Suppressor macrophage treated with lipopolysaccharide for 1 hour (primary cell): ENCODE measurements at regions not wholly inside any gene's neighbourhood (a gene's known extent, or its start where the extent isn't known, plus 50 kb on each side); places are given as distances from the start of the nearest gene placed in this dataset.

Source experiments
- DNase-seq, 3 donors: peaks; one replicate each; pipeline ENCODE4 v3.0.0-alpha.2; 2020 to 2022

DNA sequence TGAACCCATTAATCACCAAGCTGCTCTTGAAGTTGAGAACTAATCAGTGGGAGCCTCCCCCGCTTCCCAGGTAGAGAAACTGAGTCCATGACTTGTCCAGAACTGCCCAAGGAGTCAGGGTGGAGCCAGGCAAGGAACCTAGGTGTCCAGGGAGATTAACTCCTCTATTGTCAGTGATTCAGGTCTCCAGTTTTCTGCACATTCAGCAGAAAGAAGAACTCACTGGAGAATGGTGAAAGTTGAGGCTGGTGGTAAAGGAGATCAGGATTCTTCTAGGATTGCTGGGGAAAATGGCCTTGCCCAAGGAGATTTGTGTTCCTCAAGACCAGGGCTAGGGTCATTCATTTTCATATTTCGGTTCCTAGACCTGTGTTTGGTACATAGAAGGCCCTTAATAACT, 87.2 kb upstream of the CISTR start:
- no peak for DNase-seq

DNA sequence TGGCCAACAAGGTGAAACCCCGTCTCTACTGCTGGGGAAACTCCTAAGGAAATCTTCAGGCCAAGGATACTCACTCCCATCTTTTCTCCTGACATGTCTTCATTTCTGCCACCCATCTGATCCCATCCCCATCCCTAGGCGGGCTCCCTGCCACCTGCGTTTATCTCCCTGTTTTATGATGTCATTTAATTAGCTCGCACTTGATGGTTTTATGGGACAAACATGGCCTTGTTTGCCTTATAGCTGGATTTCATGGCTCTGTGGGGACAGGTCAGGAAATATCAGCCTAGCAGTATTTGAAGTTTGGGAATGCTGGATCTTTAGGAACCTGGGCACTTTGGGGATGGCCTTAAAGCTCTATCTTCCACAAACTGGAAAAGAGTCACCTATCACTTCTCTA, 88.5 kb upstream of the CISTR start:
- DNase-seq, result no peak

DNA sequence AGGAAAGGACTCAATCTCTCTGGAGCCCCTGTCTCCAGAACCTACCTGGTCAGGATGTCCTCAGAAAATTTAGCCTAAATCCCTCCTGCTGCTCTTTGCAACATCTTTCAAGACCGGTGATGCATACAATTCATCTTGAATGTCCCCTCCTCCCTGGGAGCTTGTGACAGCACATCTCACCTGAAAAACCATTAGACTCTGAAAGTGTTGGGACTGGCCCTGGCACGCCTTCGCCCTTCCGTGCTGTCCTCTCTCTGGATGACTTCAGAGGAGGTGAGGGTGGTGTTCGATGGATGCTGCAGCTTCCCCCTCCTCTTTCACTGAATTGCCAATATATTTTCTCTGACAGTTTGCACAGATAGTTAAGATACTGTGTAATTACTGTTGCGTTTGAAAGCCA, 90.9 kb upstream of the CISTR start:
- no peak for DNase-seq

DNA sequence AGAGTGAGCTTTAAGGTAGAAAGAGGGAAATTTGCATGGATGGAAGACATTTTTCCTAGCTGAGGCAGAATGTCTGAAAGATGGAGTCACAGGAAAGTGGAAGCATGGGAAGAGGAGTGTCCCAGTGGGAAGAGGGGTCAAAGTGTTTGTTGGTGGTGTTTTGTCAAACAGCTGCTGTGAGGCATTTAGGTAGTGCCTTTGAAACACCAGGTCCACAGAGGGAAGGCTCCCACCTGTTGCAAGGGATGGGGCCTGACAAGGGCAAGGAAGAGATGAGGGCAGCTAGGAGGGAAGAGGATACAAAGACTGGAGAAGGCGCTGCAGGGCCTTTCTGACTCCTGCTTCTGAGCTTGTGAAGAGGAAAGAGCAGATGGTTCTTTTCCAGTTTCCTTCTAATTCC, 91.8 kb upstream of the CISTR start:
- DNase-seq, result no peak

DNA sequence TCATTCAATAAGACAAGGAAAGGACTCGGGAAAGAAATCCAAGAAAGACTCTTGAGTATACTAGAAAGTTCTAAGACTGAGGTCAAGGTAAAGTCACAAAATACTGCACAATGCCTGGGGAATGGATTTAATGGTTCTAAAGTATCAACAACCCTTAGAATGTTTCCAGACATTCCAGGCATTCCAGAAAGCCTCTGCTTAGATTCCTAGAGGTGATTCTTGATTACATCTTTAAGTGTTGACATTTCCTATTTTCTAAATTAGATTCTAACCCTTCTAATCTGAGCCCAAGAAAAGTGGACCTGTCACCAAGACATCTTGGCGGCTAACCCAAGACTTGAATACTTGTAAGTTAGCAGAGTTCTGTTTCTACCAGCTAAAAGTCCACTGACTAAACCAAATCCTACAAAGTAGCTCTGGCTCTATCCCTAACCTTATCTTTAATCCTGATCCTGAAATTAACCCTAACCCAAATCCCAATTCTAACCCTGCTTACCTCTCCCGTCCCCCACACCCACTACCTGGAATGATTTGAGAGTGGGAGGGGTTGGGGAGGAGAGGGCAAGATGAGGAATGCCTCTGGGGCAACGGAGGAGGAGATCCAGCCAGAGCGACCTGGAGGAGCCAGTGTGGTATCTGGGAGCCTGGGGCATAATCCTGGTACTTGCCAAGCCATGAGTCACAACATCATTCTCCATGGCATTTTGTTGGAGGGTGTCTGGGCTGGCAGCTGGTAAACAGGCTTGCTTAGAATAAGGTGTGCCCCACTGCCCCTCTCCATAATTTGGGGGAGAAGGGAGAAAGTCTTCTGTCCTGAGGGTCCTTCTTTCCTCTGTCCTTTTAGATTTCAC, 93.4 kb upstream of the HOXC13 start:
- DNase-seq, result no peak

DNA sequence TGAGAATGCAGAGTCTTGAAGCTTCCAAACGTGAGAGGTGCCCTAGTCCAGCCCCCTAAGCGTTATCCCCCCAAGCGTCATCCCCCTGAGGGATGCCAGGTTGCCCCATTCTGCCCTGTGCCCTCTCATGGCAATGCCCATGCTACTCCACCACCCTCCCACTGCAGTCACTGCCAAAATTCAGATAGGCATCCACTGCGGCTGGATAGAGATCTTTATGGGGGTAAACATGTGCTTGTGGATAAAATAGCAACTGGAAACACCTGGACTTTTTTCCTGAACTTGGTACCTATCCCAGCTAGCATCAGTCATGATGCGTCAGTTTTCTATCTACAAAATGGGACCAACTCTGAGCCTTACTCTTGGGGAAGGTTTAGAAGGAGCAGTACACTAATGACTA, 92.7 kb upstream of the HOXC13 start:
- no peak for DNase-seq

DNA sequence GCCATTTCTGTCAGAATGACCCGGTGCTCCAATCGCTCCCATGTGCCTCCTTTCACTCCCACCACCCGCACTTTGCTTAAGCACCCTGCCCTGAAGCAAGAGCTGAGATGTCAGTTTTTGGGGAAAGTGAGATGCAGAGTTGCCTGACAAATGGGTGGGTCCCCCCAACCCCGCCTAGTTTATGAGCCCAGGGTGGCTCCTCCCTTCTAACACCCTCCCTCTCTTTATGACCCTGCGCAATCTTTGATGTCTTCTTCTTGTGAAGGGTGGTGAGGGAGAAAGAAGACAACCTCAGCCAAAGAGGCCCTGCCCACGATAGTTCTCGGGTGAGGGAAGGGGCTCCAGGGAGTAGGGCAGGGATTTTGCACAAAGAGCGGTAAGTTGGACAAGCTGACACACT, 89.5 kb upstream of the HOXC13 start:
- DNase-seq, result no peak

DNA sequence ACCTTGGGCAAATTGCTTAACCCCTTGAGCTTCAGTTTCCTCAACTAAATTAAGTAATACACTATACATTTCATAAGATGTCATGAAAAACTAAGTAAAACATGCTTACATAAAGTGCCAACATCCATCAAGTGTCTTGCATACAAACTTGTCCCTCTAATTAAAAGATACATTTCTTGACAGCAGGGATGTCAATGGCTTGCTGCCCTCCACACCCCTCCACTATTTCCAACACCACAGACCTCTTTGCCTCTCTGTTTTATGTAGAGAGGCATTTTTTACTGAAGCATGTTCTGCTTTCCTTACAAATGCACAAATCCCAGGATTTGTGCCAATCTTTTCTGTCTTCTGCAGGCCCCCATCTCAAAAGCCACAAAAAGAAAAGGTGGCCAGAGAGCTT, 89.0 kb upstream of the HOXC13 start:
- DNase-seq, result no peak

DNA sequence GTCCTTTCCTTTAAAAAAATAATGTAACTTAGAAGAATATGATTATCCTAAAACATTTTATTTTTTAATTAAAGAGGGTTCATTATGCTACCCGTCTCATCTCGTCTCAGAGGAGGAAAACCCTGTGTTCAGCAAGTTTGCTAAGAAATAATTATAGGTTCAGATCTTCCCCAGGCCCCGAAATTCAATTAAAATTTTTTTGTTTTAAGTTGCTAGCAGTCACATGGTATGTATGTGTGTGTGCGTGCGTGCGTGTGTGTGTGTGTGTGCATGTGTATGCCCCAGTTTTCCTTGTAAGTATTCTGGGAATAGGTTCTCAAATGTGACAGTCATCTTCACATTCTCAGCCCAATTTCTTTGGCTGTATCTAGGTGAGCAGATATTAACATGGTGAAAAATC, 86.6 kb upstream of the HOXC13 start:
- no peak for DNase-seq

DNA sequence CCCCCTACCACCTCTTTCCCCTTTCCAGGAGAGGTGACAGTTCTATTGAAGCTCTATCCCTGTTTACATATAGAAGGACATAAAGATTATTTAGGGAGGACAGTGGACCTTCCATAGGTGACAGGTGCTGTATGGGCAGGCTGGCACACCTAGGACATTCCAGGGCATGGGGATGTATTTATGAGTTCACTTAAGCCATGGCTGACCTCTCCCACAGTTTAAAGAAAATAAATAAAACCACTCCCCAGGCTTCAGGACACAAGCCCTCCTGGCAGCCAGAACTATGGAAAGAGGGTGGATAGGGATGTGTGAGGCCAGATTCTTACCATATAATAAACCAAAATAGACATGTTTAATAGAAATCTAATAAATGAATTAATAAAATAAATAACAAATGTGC, 85.6 kb upstream of the HOXC13 start:
- no peak for DNase-seq

DNA sequence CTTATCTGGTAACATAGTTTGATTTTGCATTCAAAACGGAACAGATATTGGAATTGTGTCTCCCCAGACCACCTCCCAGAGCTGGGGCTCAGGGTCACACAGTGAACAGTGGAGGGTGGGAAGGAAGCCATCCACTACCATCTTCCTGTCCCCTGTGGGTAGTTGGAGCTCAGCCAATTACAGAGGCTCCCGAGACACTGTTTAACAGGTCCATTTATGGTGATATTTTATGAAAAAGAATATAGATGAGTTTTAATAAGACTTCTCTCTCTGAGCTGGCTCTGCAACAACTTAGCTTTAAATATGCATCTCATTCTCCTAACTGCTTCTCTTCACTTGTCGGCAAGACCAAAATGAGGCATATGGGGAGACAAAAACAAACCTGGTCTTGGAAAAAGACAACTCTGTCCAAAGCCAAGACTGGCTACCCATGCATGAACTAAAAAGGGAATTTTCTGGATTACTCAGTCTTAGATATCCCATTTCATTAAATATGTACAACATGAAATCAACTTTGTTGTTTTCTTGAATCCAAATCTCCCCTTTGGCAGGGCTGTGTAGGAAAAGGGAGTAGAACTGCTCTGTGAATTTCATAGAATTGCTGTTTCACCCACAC, 83.8 kb upstream of the HOXC13 start:
- DNase-seq, result no peak

DNA sequence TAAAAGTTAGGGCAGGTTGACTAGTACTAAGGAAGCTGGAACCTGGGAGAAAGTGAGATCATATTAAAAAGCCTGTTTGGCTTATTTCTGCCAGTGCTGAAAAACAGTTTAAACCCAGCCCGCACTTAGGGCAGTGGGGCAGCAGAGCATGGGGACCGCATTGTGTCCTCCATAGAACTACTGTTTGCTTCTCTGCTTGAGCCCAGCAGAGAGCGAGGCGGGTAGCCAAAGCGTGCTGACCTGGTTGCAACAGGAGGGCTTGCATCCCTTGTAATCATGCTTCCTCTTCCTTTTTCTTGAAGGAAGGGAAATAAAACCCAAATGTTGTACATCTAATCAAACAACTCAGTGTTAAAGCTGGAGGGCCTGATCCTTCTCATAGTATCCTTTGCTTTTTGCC, 82.5 kb upstream of the HOXC13 start:
- DNase-seq, result no peak

DNA sequence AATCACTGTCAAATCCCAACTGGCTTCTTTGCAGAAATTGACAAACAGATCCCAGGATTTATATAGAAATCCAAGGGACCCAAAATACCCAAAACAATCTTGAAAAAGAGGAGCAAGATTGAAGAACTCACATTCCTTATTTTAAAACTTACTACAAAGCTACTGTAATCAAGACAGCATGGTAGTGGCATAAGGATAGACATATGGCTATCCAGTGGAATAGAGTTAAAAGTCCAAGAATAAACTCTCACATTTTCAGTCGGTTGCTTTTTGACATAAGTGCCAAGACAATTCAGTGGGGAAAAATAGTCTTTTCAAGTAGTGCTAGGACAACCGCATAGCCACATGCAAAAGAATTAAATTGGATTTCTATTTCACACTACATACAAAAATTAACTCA, 81.0 kb upstream of the HOXC13 start:
- DNase-seq, result no peak

DNA sequence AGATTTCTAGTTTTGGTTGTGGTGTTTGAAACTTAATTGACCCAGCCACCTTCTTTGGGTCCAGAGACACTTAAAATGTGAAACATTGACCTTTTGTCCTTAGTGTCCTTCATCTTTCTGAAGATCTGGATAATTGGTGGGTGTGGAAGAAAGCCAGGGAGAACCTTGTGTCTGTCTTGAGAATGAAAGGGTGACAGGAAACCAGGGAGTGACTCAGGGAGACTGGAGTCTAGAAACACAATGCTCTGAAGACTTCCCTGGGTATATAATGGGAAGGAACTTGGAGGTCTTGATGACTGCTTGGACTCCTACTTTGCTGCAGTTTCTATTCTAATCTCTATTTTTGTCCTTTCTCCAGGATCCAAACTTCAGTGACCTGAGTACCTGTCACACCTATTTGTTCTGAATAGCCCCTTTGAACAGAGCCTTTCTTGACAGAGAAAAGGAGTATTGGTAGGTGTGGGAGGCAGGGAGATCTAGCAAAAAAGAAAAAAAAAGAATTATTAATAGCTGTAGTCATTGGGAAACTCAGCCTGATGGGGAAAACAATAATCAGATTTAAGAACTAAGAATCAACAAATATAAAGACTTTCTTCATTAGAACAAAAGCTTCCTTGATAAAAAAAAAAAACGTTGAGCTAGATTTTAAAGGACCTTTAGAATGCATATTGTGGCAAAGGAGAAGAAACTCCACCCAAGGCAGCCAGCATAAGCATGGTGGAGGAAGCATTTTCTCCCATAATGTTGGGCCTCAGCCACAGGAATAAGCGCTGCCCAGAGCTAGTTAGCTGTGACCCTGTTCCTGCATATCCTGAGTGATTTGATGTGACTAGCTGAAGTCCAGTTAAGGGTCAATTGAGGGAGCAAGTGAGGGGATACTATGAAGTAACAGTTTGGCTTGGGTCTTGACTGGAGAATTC, 77.9 kb upstream of the HOXC13 start:
- no peak for DNase-seq

DNA sequence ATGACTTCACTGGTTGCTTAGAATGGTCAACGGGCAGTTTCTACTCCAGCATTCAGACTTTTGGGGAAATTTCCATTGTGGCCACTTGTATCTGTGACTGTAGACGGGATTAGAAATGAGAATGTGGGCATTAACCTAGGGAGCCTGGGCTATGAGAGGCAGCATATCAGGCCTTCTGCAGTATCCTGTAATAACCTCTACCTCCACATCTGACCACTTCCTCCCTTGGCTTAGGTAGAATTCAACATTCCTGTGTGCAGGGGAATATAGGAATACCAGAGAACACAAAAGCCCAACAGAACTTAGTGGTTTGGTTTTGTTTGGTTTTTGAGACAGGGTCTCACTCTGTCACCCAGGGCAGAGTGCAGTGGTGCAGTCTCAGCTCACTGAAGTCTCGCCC, 76.4 kb upstream of the HOXC13 start:
- no peak for DNase-seq

DNA sequence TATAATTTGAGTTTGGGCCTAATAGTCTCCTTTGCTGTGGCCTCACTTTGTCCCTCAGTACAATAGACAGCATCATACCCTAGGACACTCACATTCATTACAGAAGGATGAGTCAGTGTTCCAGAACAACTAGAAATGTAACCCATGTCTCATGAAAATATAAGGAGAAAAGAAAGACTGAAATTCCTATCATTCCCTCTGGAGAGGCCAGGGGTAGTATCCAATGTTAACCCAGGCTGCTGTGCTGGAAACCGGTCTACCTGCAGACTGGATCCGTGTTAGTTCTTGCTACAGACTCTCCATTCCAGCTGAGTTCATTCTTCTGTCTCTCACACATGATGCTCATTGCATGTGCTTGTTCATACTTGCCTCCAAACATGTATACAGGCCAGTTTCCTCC, 75.8 kb upstream of the HOXC13 start:
- no peak for DNase-seq

DNA sequence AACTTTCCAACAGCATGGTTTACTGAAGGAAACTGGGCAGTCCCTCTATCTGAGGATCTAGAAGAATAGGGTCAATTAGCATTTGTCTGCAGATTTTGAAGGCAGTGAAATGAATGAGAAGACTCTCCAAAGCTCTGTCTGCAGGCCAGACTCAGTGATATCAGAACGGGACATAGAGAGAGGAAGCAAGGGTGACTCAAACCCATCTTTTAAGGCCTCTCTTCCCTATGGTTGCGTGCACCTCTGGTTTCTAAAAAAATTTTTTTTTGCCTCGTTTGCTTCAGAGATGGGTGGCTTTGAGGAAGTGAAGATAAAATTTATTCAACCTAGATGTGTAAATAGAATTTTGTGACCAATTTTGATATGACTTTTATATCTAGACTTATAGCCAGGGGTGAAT, 71.9 kb upstream of the HOXC13 start:
- no peak for DNase-seq

DNA sequence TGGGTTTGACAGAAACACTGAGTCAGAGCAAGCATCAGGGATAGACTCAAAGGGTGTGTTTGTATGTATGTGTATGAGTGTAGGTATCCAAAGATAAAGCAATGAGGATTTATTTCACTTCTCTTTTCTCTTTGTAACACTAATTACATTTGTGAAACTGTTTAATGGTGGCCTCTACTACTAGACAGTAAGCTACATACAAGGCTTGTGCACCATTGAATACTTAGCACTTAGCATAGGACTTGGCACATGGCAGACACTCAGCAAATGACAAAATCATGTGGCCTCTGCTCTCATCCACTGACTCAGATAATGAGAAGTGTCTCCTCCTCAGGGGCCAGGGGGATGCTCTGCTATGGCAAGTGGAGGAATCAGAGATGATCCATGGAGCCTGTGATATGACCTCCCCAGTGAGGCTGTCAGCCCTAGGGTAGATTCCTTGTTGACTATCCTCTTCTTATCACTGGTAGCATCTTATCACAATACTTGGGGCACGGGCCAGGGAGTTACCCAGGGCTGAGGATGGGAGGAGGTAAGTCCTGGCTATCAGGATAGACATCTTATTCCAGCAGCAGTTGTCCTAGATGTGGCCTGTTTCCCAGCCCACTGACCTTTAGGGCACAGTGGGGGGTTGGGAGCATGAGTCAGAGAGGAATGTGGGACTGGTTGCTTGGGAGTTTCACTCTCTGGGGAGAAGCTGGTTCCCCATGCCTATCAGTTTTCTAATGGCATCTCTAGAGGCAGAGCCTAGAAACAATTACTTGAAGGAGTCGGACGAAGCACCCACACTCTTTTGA, 71.2 kb upstream of the HOXC13 start:
- no peak for DNase-seq

DNA sequence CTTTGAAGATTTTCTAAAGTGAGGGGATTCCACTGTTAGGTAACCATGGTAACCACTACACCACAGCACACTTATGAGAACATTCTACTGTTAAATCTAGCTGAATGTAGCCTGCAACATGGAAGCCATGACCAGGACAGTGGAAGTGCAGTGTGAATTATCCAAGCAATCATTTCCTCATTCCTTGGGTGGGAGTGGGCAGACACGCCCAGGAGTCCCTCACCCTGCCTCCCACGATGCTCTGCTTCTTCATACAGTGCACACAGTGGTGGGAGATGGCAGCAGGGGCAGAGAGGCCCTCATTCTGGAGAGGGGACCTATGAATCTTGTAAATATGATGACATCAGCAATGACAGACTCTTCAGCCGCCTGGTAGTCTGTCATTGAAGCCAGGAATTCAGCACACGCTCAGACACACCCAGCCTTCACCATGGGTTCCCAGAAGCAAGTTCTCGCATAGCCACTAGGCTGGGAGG, 70.1 kb upstream of the HOXC13 start:
- no peak for DNase-seq

DNA sequence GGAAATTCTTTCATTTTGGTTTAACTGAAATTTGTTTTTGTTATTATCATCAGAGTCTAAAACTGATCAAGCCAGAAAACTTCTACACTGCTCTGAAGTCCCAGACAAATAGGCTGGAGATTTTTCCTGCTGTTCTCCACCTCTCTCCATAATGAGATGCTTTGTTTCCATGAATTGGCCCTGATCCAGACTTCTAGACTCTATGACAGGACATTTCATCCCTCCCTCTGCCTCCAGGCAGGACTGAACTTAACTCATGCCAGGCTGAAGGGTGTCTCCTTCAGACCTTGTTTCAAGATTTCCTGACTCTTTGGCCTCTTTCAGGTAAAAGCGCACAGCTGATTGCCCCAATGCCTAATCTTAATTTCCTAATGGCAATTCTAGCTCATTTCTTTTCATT, 69.1 kb upstream of the HOXC13 start:
- DNase-seq, result no peak

DNA sequence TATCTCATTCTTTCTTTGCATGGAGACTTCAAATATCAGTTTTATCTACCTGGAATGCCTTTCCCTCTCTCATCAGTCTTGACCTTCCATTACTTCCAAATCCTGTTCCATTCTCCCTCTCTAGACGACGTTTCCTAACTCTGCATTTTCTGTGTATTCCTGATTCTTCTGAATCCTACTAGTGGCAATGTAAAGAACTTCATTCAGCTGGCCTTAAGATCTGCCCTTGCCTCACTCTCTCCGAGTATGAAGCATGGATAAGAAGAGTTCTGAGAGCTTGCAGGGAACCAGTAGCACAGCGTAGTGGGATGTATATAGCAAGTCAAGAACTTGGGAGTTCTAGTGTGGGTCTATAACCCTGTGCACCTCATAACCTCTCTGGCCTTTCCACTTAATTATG, 68.5 kb upstream of the HOXC13 start:
- DNase-seq, result no peak

DNA sequence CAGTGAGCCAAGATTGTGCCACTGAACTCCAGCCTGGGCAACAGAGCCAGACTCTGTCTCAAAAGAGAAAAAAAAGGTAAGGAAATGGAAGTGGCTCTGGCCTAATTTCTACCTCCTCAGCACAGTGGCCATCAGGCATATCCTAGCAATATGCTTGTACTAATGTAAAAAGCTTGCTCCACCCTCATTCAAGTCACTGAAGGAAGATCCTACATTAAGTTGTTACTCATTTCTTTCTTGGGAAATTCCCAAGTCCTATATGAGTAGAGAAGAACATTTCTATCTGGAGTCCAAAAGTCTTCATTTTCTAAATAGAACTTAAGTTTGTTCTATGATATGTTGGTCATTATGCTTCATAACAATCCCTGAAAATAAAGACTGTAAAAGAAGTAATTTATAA, 67.3 kb upstream of the HOXC13 start:
- DNase-seq, result peak; percentile 8 to 41 (median 20)

DNA sequence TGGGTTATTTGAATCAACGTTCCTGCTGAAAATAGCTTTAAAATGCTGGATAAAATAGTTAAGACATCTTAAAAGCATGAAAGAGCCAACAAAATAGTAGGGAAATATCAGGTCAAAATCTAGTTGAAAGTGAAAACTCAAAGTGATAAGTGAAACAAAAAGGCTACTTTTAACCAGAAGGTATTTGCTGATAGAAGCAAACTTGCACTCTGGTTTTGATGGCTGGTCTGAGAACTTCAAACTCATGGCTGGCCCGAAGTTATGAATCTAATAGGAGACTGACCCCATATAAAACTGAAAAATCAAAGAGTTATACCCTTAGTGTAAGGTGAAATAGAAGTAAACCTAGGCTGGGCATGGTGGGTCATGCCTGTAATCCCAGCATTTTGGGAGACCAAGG, 66.3 kb upstream of the HOXC13 start:
- DNase-seq, result no peak
